ENCODE measurements at regions not wholly inside any gene's neighbourhood (a gene's known extent, or its start where the extent isn't known, plus 50 kb on each side); places are given as distances from the start of the nearest gene placed in this dataset.

GRCh38 chr3:5069627-5070026, 52.5 kb upstream of the ARL8B start:
- H3K4me3 Mint-ChIP-seq = no peak overlapping the region
- DNase-seq = no peak
- WGBS (ENCODE audit: insufficient coverage) = no CpG with 5 or more reads among the region's 2 CpGs
- H3K27ac Mint-ChIP-seq = no peak overlapping the region
- no peak for TF ChIP-seq CTCF (IDR thresholded peaks at IDR 0.05)
- TF ChIP-seq EZH2 (IDR thresholded peaks at IDR 0.05; ENCODE audit: borderline replicate concordance, insufficient read depth, low read depth, low read length, poor library complexity, severe bottlenecking) = no peak
- Histone ChIP-seq H3K27me3 (replicated peaks in 1 of 4; ENCODE audit: control extremely low read depth in 1 of 4, control insufficient read depth in 3 of 4, insufficient read depth in 4 of 4, low read length in 3 of 4) (peaks cover 0 to 6% (median 0%) of the 10 kb centered on the region in 4 experiments), H3K36me3 (replicated peaks in 1 of 2; ENCODE audit: control extremely low read depth in 1 of 2, control insufficient read depth in 1 of 2, extremely low read depth in 1 of 2, insufficient read depth in 2 of 2, low read length in 1 of 2) (no peaks in the 10 kb centered on the region), H3K9me3 (ENCODE audit: control extremely low read depth in 1 of 3, control insufficient read depth in 2 of 3, insufficient read depth in 1 of 3, low read length in 2 of 3) (no peaks in the 10 kb centered on the region), H2AFZ (ENCODE audit: insufficient read depth, low read depth, low read length, poor library complexity, severe bottlenecking) (no peak overlapping the region), H3K4me1 (ENCODE audit: control insufficient read depth in 2 of 2, insufficient read depth in 2 of 2, low read length in 2 of 2) (no peaks in the 10 kb centered on the region), H3K4me3 (ENCODE audit: control extremely low read depth in 1 of 5, extremely low read depth in 1 of 5, insufficient read depth in 1 of 5, low read depth in 2 of 5, low read length in 4 of 5) (no peak overlapping the region), H3K4me2 (replicated peaks; ENCODE audit: low read depth, low read length, poor library complexity, severe bottlenecking) (no peak overlapping the region), H3K27ac (ENCODE audit: low read length in 2 of 2) (no peak overlapping the region), H3K9ac (ENCODE audit: low read length) (no peak overlapping the region), H4K20me1 (ENCODE audit: control insufficient read depth, insufficient read depth, low read length, poor library complexity, severe bottlenecking) (no peaks in the 10 kb centered on the region), H3K79me2 (ENCODE audit: control insufficient read depth, insufficient read depth, low read length) (no peaks in the 10 kb centered on the region)
- H3K9me3 Mint-ChIP-seq (ENCODE audit: insufficient read depth) = no peaks in the 10 kb centered on the region
- ChIA-PET CTCF (interaction anchor here (0.9 kb wide), 1 partner anchor 358 kb away, joined by 4 read pairs; no protein-coding TSS in a partner anchor), POLR2A (no interaction called here)
- intact Hi-C loops (cut with micrococcal nuclease) = no loop called here
- no peaks in the 10 kb centered on the region for H3K4me1 Mint-ChIP-seq
- peaks cover 22% of the 10 kb centered on the region for H3K27me3 Mint-ChIP-seq
- no peak for ATAC-seq (ENCODE audit: low read depth)

GRCh38 chr3:5071061-5071460, 51.0 kb upstream of the ARL8B start:
- intact Hi-C loops (cut with micrococcal nuclease) = no loop called here
- Histone ChIP-seq H4K20me1 (ENCODE audit: control insufficient read depth, insufficient read depth, low read length, poor library complexity, severe bottlenecking) (no peaks in the 10 kb centered on the region), H3K9ac (ENCODE audit: low read length) (no peak overlapping the region), H3K27me3 (replicated peaks in 1 of 4; ENCODE audit: control extremely low read depth in 1 of 4, control insufficient read depth in 3 of 4, insufficient read depth in 4 of 4, low read length in 3 of 4) (peaks cover 0 to 6% (median 0%) of the 10 kb centered on the region in 4 experiments), H3K79me2 (ENCODE audit: control insufficient read depth, insufficient read depth, low read length) (no peaks in the 10 kb centered on the region), H3K4me1 (ENCODE audit: control insufficient read depth in 2 of 2, insufficient read depth in 2 of 2, low read length in 2 of 2) (no peaks in the 10 kb centered on the region), H2AFZ (ENCODE audit: insufficient read depth, low read depth, low read length, poor library complexity, severe bottlenecking) (no peak overlapping the region), H3K27ac (ENCODE audit: low read length in 2 of 2) (no peak overlapping the region), H3K4me3 (ENCODE audit: control extremely low read depth in 1 of 5, extremely low read depth in 1 of 5, insufficient read depth in 1 of 5, low read depth in 2 of 5, low read length in 4 of 5) (no peak overlapping the region), H3K9me3 (ENCODE audit: control extremely low read depth in 1 of 3, control insufficient read depth in 2 of 3, insufficient read depth in 1 of 3, low read length in 2 of 3) (no peaks in the 10 kb centered on the region), H3K36me3 (replicated peaks in 1 of 2; ENCODE audit: control extremely low read depth in 1 of 2, control insufficient read depth in 1 of 2, extremely low read depth in 1 of 2, insufficient read depth in 2 of 2, low read length in 1 of 2) (no peaks in the 10 kb centered on the region), H3K4me2 (replicated peaks; ENCODE audit: low read depth, low read length, poor library complexity, severe bottlenecking) (no peak overlapping the region)
- no peak for TF ChIP-seq EZH2 (IDR thresholded peaks at IDR 0.05; ENCODE audit: borderline replicate concordance, insufficient read depth, low read depth, low read length, poor library complexity, severe bottlenecking)
- TF ChIP-seq CTCF (IDR thresholded peaks at IDR 0.05) = no peak
- H3K27ac Mint-ChIP-seq = no peak overlapping the region
- ChIA-PET CTCF (no interaction called here), POLR2A (no interaction called here)
- no peak overlapping the region for H3K4me3 Mint-ChIP-seq
- no peak for DNase-seq
- H3K27me3 Mint-ChIP-seq = peaks cover 22% of the 10 kb centered on the region
- 100% methylated on average over 1 of the region's 7 CpGs for WGBS (ENCODE audit: insufficient coverage)
- no peaks in the 10 kb centered on the region for H3K9me3 Mint-ChIP-seq (ENCODE audit: insufficient read depth)
- no peak for ATAC-seq (ENCODE audit: low read depth)
- H3K4me1 Mint-ChIP-seq = no peaks in the 10 kb centered on the region
